PC-3 (cell line): ENCODE measurements at regions not wholly inside any gene's neighbourhood (a gene's known extent, or its start where the extent isn't known, plus 50 kb on each side); places are given as distances from the start of the nearest gene placed in this dataset.

Source experiments
- ATAC-seq: fragments of 200-7000 bp; cut with Tn5 transposase; 2 replicates; pipeline ENCODE4 v1.9.1; 2020; ENCODE audit warnings: mild to moderate bottlenecking, moderate library complexity
- BruUV-seq: library from RNA; stranded (reverse); fragments of 400-500 nt; replicated peaks from 2 replicates; lab custom pipeline; 2021; lab: Mats Ljungman, UMichigan
- CTCF ChIA-PET: fragments of 300-600 bp; sonication (Branson Sonifier 250); formaldehyde crosslinking; loops from one replicate; lab custom pipeline; 2022; ENCODE audit warnings: antibody characterized with exemption; lab: Charles Lee
- POLR2A ChIA-PET: fragments of 300-600 bp; sonication (Branson Sonifier 250); formaldehyde crosslinking; loops from one replicate; lab custom pipeline; 2022; ENCODE audit warnings: antibody characterized with exemption; ENCODE audit not compliant: unreplicated experiment; lab: Charles Lee
- DNase-seq: peaks from one replicate; pipeline ENCODE4 v3.0.0-alpha.2; 2015
- H2AFZ ChIP-seq: fragments of 300-600 bp; sonication (generic); 2 replicates; pipeline ENCODE4 v1.6.0; 2016; ENCODE audit warnings: antibody characterized with exemption, low read length
- H3F3A ChIP-seq: fragments of 300-600 bp; sonication (generic); one replicate; pipeline ENCODE4 v1.6.0; 2017; ENCODE audit warnings: antibody characterized with exemption, low read length, control low read depth, mild to moderate bottlenecking; ENCODE audit not compliant: unreplicated experiment
- H3K27ac ChIP-seq: fragments of 300-600 bp; sonication (generic); 2 replicates; pipeline ENCODE4 v1.5.1; 2016; ENCODE audit warnings: mild to moderate bottlenecking, low read length
- H3K27me3 ChIP-seq: fragments of 300-600 bp; sonication (generic); 2 replicates; pipeline ENCODE4 v1.6.1; 2016; ENCODE audit warnings: low read length, mixed read lengths
- H3K36me3 ChIP-seq: fragments of 300-600 bp; sonication (generic); 2 replicates; pipeline ENCODE4 v1.6.1; 2016; ENCODE audit warnings: low read depth, mixed run types, low read length, mixed read lengths
- H3K4me1 ChIP-seq: fragments of 300-600 bp; sonication (generic); 2 replicates; pipeline ENCODE4 v1.5.1; 2016; ENCODE audit warnings: low read length; ENCODE audit not compliant: insufficient read depth
- H3K4me2 ChIP-seq: fragments of 300-600 bp; sonication (generic); 2 replicates; pipeline ENCODE4 v1.6.0; 2016; ENCODE audit warnings: low read length
- H3K4me3 ChIP-seq: fragments of 300-600 bp; sonication (generic); 2 replicates; pipeline ENCODE4 v1.5.1; 2016; ENCODE audit warnings: mild to moderate bottlenecking, low read length, mixed read lengths
- H3K79me2 ChIP-seq: fragments of 300-600 bp; sonication (generic); 2 replicates; pipeline ENCODE4 v1.6.1; 2017; ENCODE audit warnings: low read length, mixed read lengths
- H3K9ac ChIP-seq: fragments of 300-600 bp; sonication (generic); 2 replicates; pipeline ENCODE4 v1.6.0; 2016; ENCODE audit warnings: mild to moderate bottlenecking, low read length
- H3K9me2 ChIP-seq: fragments of 300-600 bp; sonication (generic); replicated peaks from 2 replicates; pipeline ENCODE4 v1.6.1; 2016; ENCODE audit warnings: mixed run types, low read length, mixed read lengths
- H3K9me3 ChIP-seq: fragments of 300-600 bp; sonication (generic); 2 replicates; pipeline ENCODE4 v1.6.1; 2016; ENCODE audit warnings: low read length, mixed read lengths
- H4K20me1 ChIP-seq: fragments of 300-600 bp; sonication (generic); 2 replicates; pipeline ENCODE4 v1.6.1; 2016; ENCODE audit warnings: low read length, mixed read lengths
- EZH2 ChIP-seq: fragments of 300-600 bp; sonication (generic); IDR thresholded peaks from one replicate; pipeline ENCODE4 v1.6.1; 2017; ENCODE audit warnings: antibody characterized with exemption, mild to moderate bottlenecking, low read length; ENCODE audit not compliant: unreplicated experiment
- EZH2phosphoT487 ChIP-seq: fragments of 300-600 bp; sonication (generic); IDR thresholded peaks from 2 replicates; pipeline ENCODE4 v1.6.1; 2018; ENCODE audit warnings: mild to moderate bottlenecking, antibody characterized with exemption, low read length, borderline replicate concordance
- intact Hi-C: fragments of 100-400 bp; cut with micrococcal nuclease; formaldehyde crosslinking; loops from 2 replicates; pipeline ENCODE4 v1.9.0; 2023
- TF ChIP-seq, protein P1 (sequence below): fragments of 300-600 bp; sonication (generic); conservative IDR thresholded peaks from 2 replicates; pipeline ENCODE4 v1.5.1; 2017; ENCODE audit warnings: antibody characterized with exemption, low read depth, mild to moderate bottlenecking, low read length

DNA sequence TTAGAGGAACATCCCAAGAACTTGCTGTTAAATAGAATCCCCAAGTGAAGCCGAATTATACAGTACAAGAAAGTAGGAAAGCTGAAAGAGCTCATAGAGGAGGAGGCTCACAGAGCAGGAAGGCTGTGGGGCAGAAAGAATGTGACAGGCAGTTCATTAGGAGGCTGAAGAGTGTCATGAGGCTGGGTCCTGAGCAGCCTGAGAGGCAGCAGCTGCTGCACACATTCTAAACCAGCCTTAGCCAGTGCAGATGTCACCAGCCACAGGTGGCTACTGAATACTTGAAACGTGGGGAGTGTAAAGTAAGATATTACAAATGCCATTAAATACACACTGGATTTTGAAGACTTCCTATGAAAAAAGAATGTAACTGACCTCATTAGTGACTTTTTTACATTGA, 490.2 kb upstream of the KLHL29 start:
- H3K4me1 ChIP-seq, result no peaks in the 10 kb centered on the region
- H3K4me2 ChIP-seq, result no peak overlapping the region
- H4K20me1 ChIP-seq, result no peaks in the 10 kb centered on the region
- TF ChIP-seq EZH2phosphoT487 (no peak), EZH2 (no peak)
- TF ChIP-seq, protein P1, sequence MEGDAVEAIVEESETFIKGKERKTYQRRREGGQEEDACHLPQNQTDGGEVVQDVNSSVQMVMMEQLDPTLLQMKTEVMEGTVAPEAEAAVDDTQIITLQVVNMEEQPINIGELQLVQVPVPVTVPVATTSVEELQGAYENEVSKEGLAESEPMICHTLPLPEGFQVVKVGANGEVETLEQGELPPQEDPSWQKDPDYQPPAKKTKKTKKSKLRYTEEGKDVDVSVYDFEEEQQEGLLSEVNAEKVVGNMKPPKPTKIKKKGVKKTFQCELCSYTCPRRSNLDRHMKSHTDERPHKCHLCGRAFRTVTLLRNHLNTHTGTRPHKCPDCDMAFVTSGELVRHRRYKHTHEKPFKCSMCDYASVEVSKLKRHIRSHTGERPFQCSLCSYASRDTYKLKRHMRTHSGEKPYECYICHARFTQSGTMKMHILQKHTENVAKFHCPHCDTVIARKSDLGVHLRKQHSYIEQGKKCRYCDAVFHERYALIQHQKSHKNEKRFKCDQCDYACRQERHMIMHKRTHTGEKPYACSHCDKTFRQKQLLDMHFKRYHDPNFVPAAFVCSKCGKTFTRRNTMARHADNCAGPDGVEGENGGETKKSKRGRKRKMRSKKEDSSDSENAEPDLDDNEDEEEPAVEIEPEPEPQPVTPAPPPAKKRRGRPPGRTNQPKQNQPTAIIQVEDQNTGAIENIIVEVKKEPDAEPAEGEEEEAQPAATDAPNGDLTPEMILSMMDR, result no peak
- no peak overlapping the region for H3K27ac ChIP-seq
- H3K36me3 ChIP-seq, result no peaks in the 10 kb centered on the region
- no peaks in the 10 kb centered on the region for H3F3A ChIP-seq
- no peak overlapping the region for H3K4me3 ChIP-seq
- H3K9me2 ChIP-seq, result no peaks in the 10 kb centered on the region
- H3K79me2 ChIP-seq, result no peaks in the 10 kb centered on the region
- POLR2A ChIA-PET, result no interaction called here
- DNase-seq (no peak), ATAC-seq (no peak)
- H3K9me3 ChIP-seq, result no peaks in the 10 kb centered on the region
- intact Hi-C loops, result no loop called here
- no TSS peak for BruUV-seq
- CTCF ChIA-PET, result no interaction called here
- no peak overlapping the region for H2AFZ ChIP-seq
- no peaks in the 10 kb centered on the region for H3K27me3 ChIP-seq
- no peak overlapping the region for H3K9ac ChIP-seq

DNA sequence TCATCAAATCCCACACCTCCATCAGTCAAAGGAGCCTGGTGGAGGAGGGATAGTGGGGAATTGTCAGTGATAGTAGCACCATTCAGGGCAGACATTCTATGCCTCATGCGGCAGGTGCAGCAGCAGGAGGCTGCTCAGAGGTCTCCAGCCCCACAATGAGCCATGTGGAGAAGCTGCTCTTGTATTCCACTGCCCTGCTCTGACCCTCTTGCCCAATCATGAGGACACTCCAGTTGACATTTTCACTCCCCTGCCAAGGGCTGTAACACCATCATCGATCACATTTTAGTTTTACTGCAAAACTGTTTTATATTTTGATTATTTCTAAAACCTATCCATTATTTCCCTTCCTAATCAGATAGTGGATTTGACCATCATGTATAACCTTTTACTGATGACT, 487.6 kb upstream of the KLHL29 start:
- Histone ChIP-seq H3K4me3 (no peak overlapping the region), H3F3A (no peaks in the 10 kb centered on the region), H3K79me2 (no peaks in the 10 kb centered on the region), H3K4me1 (no peaks in the 10 kb centered on the region), H3K9ac (no peak overlapping the region), H3K9me2 (no peaks in the 10 kb centered on the region), H3K4me2 (no peak overlapping the region), H3K27me3 (no peaks in the 10 kb centered on the region), H3K9me3 (0 out of 2 replicates have a peak, but pooled peaks cover 3% of the 10 kb centered on the region), H3K36me3 (no peaks in the 10 kb centered on the region), H2AFZ (no peak overlapping the region), H3K27ac (no peak overlapping the region), H4K20me1 (no peaks in the 10 kb centered on the region)
- TF ChIP-seq EZH2 (no peak), EZH2phosphoT487 (no peak)
- TF ChIP-seq, protein P1, result no peak
- intact Hi-C loops, result no loop called here
- ChIA-PET CTCF (no interaction called here), POLR2A (no interaction called here)
- no TSS peak for BruUV-seq
- no peak for DNase-seq
- ATAC-seq, result no peak

DNA sequence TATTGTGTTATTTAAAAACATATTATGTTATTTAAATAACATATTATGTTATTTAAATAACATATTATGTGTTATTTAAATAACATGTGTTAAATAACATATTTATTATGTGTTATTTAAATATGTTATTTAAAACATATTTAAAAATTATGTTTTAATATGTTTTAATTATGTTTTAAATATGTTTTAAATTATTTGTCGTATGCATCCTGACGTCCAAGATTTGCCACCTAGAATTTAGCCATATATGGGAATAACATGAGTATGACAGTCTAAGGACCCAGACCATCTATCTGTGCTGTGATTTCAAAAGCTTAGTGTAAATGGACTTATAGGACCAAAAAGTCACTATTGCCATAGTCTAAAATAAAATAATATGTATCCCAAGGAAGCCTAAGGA, 484.3 kb upstream of the KLHL29 start:
- intact Hi-C loops, result no loop called here
- Histone ChIP-seq H3K36me3 (no peaks in the 10 kb centered on the region), H3F3A (no peaks in the 10 kb centered on the region), H3K4me1 (no peaks in the 10 kb centered on the region), H3K4me2 (no peak overlapping the region), H3K9ac (no peak overlapping the region), H4K20me1 (no peaks in the 10 kb centered on the region), H3K9me2 (no peaks in the 10 kb centered on the region), H3K9me3 (0 out of 2 replicates have a peak, but pooled peaks cover 3% of the 10 kb centered on the region), H2AFZ (no peak overlapping the region), H3K27me3 (no peaks in the 10 kb centered on the region), H3K4me3 (no peak overlapping the region), H3K27ac (no peak overlapping the region), H3K79me2 (no peaks in the 10 kb centered on the region)
- ChIA-PET CTCF (no interaction called here), POLR2A (no interaction called here)
- DNase-seq, result no peak
- no TSS peak for BruUV-seq
- no peak for ATAC-seq
- TF ChIP-seq, protein P1, result no peak
- TF ChIP-seq EZH2 (no peak), EZH2phosphoT487 (no peak)
